ENCODE measurements at regions not wholly inside any gene's neighbourhood (a gene's known extent, or its start where the extent isn't known, plus 50 kb on each side); places are given as distances from the start of the nearest gene placed in this dataset.
"Not testable (repeated sequence)": the region's sequence is repeated elsewhere in the genome, so short reads cannot be mapped to it uniquely, and the experiment has no call there.

GRCh38 chr2:111436411-111436810 is 315.7 kb downstream of the BCL2L11 start:
- TF ChIP-seq POLR2A, CTCF, EP300, POLR2AphosphoS5 (IDR thresholded peaks at IDR 0.05): not testable (repeated sequence)

All from sigmoid colon (tissue), 4 donors.